ENCODE measurements at regions not wholly inside any gene's neighbourhood (a gene's known extent, or its start where the extent isn't known, plus 50 kb on each side); places are given as distances from the start of the nearest gene placed in this dataset.

DNA sequence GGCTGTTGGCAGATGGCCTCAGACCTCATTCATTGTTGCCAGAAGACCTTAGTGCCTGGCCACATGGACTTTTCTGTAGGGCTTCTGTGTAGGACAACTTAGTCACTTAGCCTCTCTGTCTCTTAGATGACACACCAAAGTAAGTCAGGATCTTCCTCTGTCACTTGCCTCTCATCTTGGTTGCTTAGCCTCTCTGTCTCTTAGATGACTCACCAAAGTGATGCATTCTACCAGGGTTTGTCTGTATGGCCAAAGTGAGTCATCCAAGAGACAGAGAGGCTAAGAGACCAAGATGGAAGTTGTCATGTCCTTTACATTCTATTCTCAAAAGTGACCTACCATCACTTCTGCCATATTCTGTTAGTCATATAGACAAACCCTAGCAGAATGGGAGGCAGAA is 255.9 kb upstream of the DEFB112 start:
- H3K27ac ChIP-seq (replicated peaks): no peak overlapping the region
- no peak overlapping the region for H3K4me3 ChIP-seq
- TF ChIP-seq CTCF (IDR thresholded peaks at IDR 0.05; ENCODE audit: borderline replicate concordance): no peak
- peaks cover 29% of the 10 kb centered on the region for H3K9me3 ChIP-seq (replicated peaks)
- intact Hi-C loops (cut with micrococcal nuclease): no loop called here
- no peaks in the 10 kb centered on the region for H3K36me3 ChIP-seq
- no peak for DNase-seq
- H3K27me3 ChIP-seq (ENCODE audit: low read depth): no peaks in the 10 kb centered on the region
- H3K4me1 ChIP-seq: no peaks in the 10 kb centered on the region

DNA sequence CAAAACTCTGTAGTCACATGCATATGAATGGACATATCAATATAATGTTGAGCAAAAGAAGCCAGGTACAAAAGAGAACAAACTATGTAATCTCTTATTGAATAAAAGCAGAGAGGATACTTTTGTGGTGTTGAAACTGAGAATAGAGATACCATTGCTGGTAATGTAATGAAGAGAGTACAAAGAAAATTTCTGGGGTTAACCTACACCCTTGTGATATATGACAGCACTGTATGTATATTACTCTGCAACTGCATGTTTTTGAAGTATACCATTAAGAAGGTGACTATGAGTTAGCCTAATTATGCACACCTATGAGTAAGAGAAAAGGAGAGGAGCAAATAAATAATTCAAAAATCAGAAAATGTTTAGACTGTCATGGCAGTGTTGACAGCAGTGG is 268.8 kb upstream of the DEFB112 start:
- H3K36me3 ChIP-seq: no peaks in the 10 kb centered on the region
- H3K9me3 ChIP-seq (replicated peaks): no peaks in the 10 kb centered on the region
- H3K4me1 ChIP-seq: no peaks in the 10 kb centered on the region
- no peak for TF ChIP-seq CTCF (IDR thresholded peaks at IDR 0.05; ENCODE audit: borderline replicate concordance)
- DNase-seq: no peak
- no peak overlapping the region for H3K27ac ChIP-seq (replicated peaks)
- no peaks in the 10 kb centered on the region for H3K27me3 ChIP-seq (ENCODE audit: low read depth)
- intact Hi-C loops (cut with micrococcal nuclease): no loop called here
- no peak overlapping the region for H3K4me3 ChIP-seq

DNA sequence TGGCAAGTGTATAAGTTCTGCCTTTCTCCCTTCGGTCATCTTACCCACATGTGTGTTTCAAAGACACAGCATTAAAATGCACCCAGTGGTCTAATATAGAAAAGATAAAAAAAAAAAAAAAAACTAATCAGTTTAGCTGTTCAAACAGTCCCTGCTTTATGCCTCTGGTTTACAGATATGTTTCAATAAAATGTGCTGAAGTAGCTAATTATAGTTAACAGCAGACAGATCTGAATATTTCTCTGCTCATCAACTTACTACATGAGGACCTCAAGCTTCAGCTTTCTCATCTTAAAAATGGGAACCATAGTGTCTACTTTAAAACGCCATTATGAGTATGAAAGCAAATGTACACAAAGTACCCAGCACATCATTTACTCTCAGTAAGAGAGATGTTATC is 280.6 kb upstream of the DEFB112 start:
- Histone ChIP-seq H3K4me1 (no peaks in the 10 kb centered on the region), H3K4me3 (no peak overlapping the region), H3K9me3 (replicated peaks) (peaks cover 9% of the 10 kb centered on the region), H3K27ac (replicated peaks) (no peak overlapping the region), H3K36me3 (no peaks in the 10 kb centered on the region), H3K27me3 (ENCODE audit: low read depth) (no peaks in the 10 kb centered on the region)
- DNase-seq: no peak
- TF ChIP-seq CTCF (IDR thresholded peaks at IDR 0.05; ENCODE audit: borderline replicate concordance): no peak
- intact Hi-C loops (cut with micrococcal nuclease): no loop called here

DNA sequence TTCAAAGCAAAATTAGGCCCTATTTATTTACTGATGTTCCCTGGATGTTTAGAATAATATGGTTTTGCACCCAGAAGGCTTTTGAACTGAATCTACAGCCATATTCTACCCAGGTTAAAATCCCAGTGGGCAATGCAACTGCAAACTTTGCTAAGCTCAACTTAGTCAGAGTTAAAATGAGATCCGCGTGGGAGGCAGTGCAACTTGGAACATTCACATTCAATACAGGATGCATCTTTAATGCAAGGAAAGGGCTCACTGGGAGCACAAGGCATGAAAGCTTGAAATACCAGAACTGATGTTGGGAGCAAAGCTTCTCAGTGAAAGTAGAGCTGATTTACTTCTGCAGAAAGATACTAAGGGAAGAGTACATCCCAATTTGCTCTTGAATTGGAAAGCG is 281.2 kb upstream of the DEFB112 start:
- no peaks in the 10 kb centered on the region for H3K36me3 ChIP-seq
- no peak overlapping the region for H3K4me3 ChIP-seq
- intact Hi-C loops (cut with micrococcal nuclease): no loop called here
- H3K9me3 ChIP-seq (replicated peaks): peaks cover 5% of the 10 kb centered on the region
- H3K27me3 ChIP-seq (ENCODE audit: low read depth): no peaks in the 10 kb centered on the region
- DNase-seq: no peak
- no peak for TF ChIP-seq CTCF (IDR thresholded peaks at IDR 0.05; ENCODE audit: borderline replicate concordance)
- H3K4me1 ChIP-seq: no peaks in the 10 kb centered on the region
- H3K27ac ChIP-seq (replicated peaks): no peak overlapping the region

- Histone ChIP-seq H3K36me3 (no peaks in the 10 kb centered on the region), H3K27me3 (ENCODE audit: low read depth) (no peaks in the 10 kb centered on the region), H3K27ac (replicated peaks) (no peak overlapping the region), H3K4me3 (no peak overlapping the region), H3K9me3 (replicated peaks) (no peaks in the 10 kb centered on the region), H3K4me1 (no peaks in the 10 kb centered on the region)
- no peak for DNase-seq
- intact Hi-C loops (cut with micrococcal nuclease): no loop called here
- TF ChIP-seq CTCF (IDR thresholded peaks at IDR 0.05; ENCODE audit: borderline replicate concordance): no peak
These were observed 284.0 kb upstream of the DEFB112 start for GRCh38 chr6:50333696-50334095.
